K562 (cell line): ENCODE measurements at regions not wholly inside any gene's neighbourhood (a gene's known extent, or its start where the extent isn't known, plus 50 kb on each side); places are given as distances from the start of the nearest gene placed in this dataset.

Source experiments
- ATAC-seq: fragments of 200-7000 bp; cut with Tn5 transposase; 3 replicates; pipeline ENCODE4 v1.9.1; 2020; ENCODE audit warnings: moderate library complexity
- BruUV-seq: library from RNA; stranded (reverse); fragments of 400-500 nt; replicated peaks from 2 replicates; lab custom pipeline; 2021; lab: Mats Ljungman, UMichigan
- CTCF ChIA-PET: fragments of 300-600 bp; formaldehyde crosslinking; extraction: SDS; loops from one replicate; lab custom pipeline; 2021; ENCODE audit warnings: low intra/inter-chr PET ratio; lab: Yijun Ruan, JAX
- POLR2A ChIA-PET: fragments of 300-600, 350-650 bp; sonication (Branson Sonifier 250); formaldehyde crosslinking; extraction: SDS; loops from one replicate; lab custom pipeline; 2021; ENCODE audit warnings: antibody characterized with exemption, inconsistent platforms; lab: Yijun Ruan, JAX
- DNase-seq, 4 experiments: peaks; one replicate each; pipeline versions ENCODE4 v3.0.0 to v3.0.0-alpha.2; 2011 to 2018; ENCODE audit warnings: low spot score in 3 of 4, mixed read lengths in 3 of 4; ENCODE audit errors: extremely low read depth in 1 of 4
- FAIRE-seq: peaks from 2 replicates; lab custom pipeline; 2011; peaks lifted over from hg19 to GRCh38; lab: Jason Lieb, UNC
- H2AFZ ChIP-seq: 2 replicates; pipeline ENCODE4 v1.6.0; 2011; ENCODE audit warnings: low read depth, low read length, control low read depth, inconsistent platforms
- H3K27ac ChIP-seq: fragments of 200-600 bp; 3 replicates; pipeline ENCODE4 v1.8.0; 2011; ENCODE audit warnings: low read depth, mild to moderate bottlenecking, control low read depth, inconsistent platforms, low read length, moderate library complexity, mixed read lengths; ENCODE audit errors: extremely low read depth
- H3K27me3 ChIP-seq, 2 experiments: fragments of 300-600 bp in 1 of 2; 2 replicates in 1 of 2; 3 replicates in 1 of 2; pipeline versions ENCODE4 v1.6.0 to v1.8.0; 2011; ENCODE audit warnings: inconsistent platforms in 2 of 2, low read length in 2 of 2, mild to moderate bottlenecking in 1 of 2, mixed read lengths in 1 of 2, moderate library complexity in 1 of 2; ENCODE audit not compliant: control insufficient read depth in 2 of 2, insufficient read depth in 2 of 2
- H3K36me3 ChIP-seq: fragments of 300-600 bp; 3 replicates; pipeline ENCODE4 v1.8.0; 2011; ENCODE audit warnings: mild to moderate bottlenecking, low read length, inconsistent platforms; ENCODE audit not compliant: control insufficient read depth, insufficient read depth
- H3K4me1 ChIP-seq, 2 experiments: fragments of 200-600 bp in 1 of 2; replicated peaks in 1 of 2; 2 replicates in 1 of 2; 3 replicates in 1 of 2; pipeline versions ENCODE4 v1.5.1 to v1.8.0; 2011; ENCODE audit warnings: inconsistent platforms in 2 of 2, low read length in 2 of 2, mild to moderate bottlenecking in 1 of 2, mixed read lengths in 1 of 2, moderate library complexity in 1 of 2; ENCODE audit not compliant: control insufficient read depth in 2 of 2, insufficient read depth in 2 of 2
- H3K4me2 ChIP-seq: 2 replicates; pipeline ENCODE4 v1.6.1; 2011; ENCODE audit warnings: low read length, control low read depth, inconsistent platforms, mixed read lengths; ENCODE audit not compliant: insufficient read depth
- H3K4me3 ChIP-seq: fragments of 200-600 bp; sonication (generic), shearing (Covaris generic); 2 replicates; pipeline ENCODE4 v1.5.1; 2016; ENCODE audit warnings: control low read depth, inconsistent platforms
- H3K79me2 ChIP-seq: fragments of 200-600 bp; 3 replicates; pipeline ENCODE4 v1.8.0; 2011; ENCODE audit warnings: low read length, inconsistent platforms; ENCODE audit not compliant: control insufficient read depth, insufficient read depth
- H3K9ac ChIP-seq, 2 experiments: 2 replicates each; pipeline versions ENCODE4 v1.6.0 to v1.6.1; 2011; ENCODE audit warnings: low read depth in 2 of 2, low read length in 2 of 2, control low read depth in 1 of 2, inconsistent platforms in 1 of 2, mild to moderate bottlenecking in 1 of 2, mixed read lengths in 1 of 2; ENCODE audit not compliant: insufficient read depth in 1 of 2
- H3K9me1 ChIP-seq: one replicate; pipeline ENCODE4 v1.6.0; 2011; ENCODE audit warnings: inconsistent platforms, mild to moderate bottlenecking, low read length, moderate library complexity; ENCODE audit not compliant: control insufficient read depth, insufficient read depth
- H3K9me3 ChIP-seq: replicated peaks from 2 replicates; pipeline ENCODE4 v1.5.1; 2011; ENCODE audit warnings: low read depth, low read length, inconsistent platforms; ENCODE audit not compliant: control insufficient read depth, insufficient read depth
- H4K20me1 ChIP-seq: replicated peaks from 2 replicates; pipeline ENCODE4 v1.6.1; 2011; ENCODE audit warnings: low read length, inconsistent platforms, mixed read lengths; ENCODE audit not compliant: control insufficient read depth, insufficient read depth
- ADNP ChIP-seq: fragments of 200-800 bp; sonication (Bioruptor generic); IDR thresholded peaks from 2 replicates; pipeline ENCODE4 v1.6.1; 2016; ENCODE audit warnings: missing genetic modification characterization, missing compliant biosample characterization
- GATA2 ChIP-seq: sonication (generic); formaldehyde crosslinking; IDR thresholded peaks from 2 replicates; pipeline ENCODE4 v1.4.0; 2020; ENCODE audit warnings: mild to moderate bottlenecking, missing genetic modification reagents
- HEY1 ChIP-seq: fragments of 250-450 bp; sonication (Bioruptor Pico); IDR thresholded peaks from 2 replicates; pipeline ENCODE4 v1.5.0; 2020; ENCODE audit warnings: mild to moderate bottlenecking, moderate library complexity, borderline replicate concordance
- JUNB ChIP-seq: fragments of 450-650 bp; formaldehyde crosslinking; conservative IDR thresholded peaks from 2 replicates; pipeline ENCODE4 v1.4.0; 2020; ENCODE audit warnings: mild to moderate bottlenecking
- MYNN ChIP-seq, 2 experiments: sonication (generic); formaldehyde crosslinking in 1 of 2; IDR thresholded peaks; 2 replicates each; pipeline versions ENCODE4 v1.5.0 to v1.6.1; 2016 to 2020; ENCODE audit warnings: antibody characterized with exemption in 1 of 2, missing genetic modification reagents in 1 of 2
- NFRKB ChIP-seq: fragments of 450-650 bp; IDR thresholded peaks from 2 replicates; pipeline ENCODE4 v1.6.1; 2016; ENCODE audit warnings: low read depth
- PHB2 ChIP-seq: fragments of 450-650 bp; IDR thresholded peaks from 2 replicates; pipeline ENCODE4 v1.6.1; 2017; ENCODE audit warnings: low read depth
- PURB ChIP-seq: sonication (generic); formaldehyde crosslinking; IDR thresholded peaks from 2 replicates; pipeline ENCODE4 v1.9.0; 2021; ENCODE audit warnings: low read depth, mild to moderate bottlenecking, missing genetic modification reagents
- TRIM24 ChIP-seq, 2 experiments: fragments of 450-650 bp; IDR thresholded peaks; 2 replicates each; pipeline ENCODE4 v1.6.1; 2016
- XRCC3 ChIP-seq: fragments of 450-650 bp; IDR thresholded peaks from 2 replicates; pipeline ENCODE4 v1.6.1; 2017; ENCODE audit warnings: mild to moderate bottlenecking, moderate library complexity
- ZC3H4 ChIP-seq: sonication (generic); formaldehyde crosslinking; IDR thresholded peaks from 2 replicates; pipeline ENCODE4 v1.9.0; 2021; ENCODE audit warnings: missing genetic modification reagents, borderline replicate concordance
- ZFPM2 ChIP-seq: fragments of 250-450 bp; sonication (Bioruptor Pico); IDR thresholded peaks from 2 replicates; pipeline ENCODE4 v1.5.1; 2022; ENCODE audit warnings: mild to moderate bottlenecking
- ZNF253 ChIP-seq: fragments of 250-450 bp; sonication (Bioruptor Pico); conservative IDR thresholded peaks from 2 replicates; pipeline ENCODE4 v1.6.1; 2021; ENCODE audit warnings: mild to moderate bottlenecking
- ZNF311 ChIP-seq: fragments of 250-450 bp; sonication (Bioruptor Pico); IDR thresholded peaks from 2 replicates; pipeline ENCODE4 v1.4.0; 2020; ENCODE audit warnings: mild to moderate bottlenecking, moderate library complexity
- ZNF584 ChIP-seq: fragments of 200-800 bp; sonication (Bioruptor generic); IDR thresholded peaks from 2 replicates; pipeline ENCODE4 v1.6.1; 2016; ENCODE audit warnings: low read depth, mild to moderate bottlenecking, missing genetic modification characterization, missing compliant biosample characterization
- ZNF766 ChIP-seq: fragments of 200-800 bp; sonication (Bioruptor generic); conservative IDR thresholded peaks from 2 replicates; pipeline ENCODE4 v1.6.1; 2016; ENCODE audit warnings: missing genetic modification characterization, missing compliant biosample characterization
- WGBS: fragments of 100-300 bp; shearing (Covaris generic); methylation state at CpG from one replicate; pipeline ENCODE4 v1.1.6; 2016; ENCODE audit warnings: low coverage, mixed read lengths; ENCODE audit not compliant: insufficient coverage; ENCODE audit errors: missing lambda C conversion rate; 5-methylcytosine and 5-hydroxymethylcytosine counted together
- in situ Hi-C: fragments of 300-500 bp; cut with MboI; formaldehyde crosslinking; loops from 4 replicates; pipeline ENCODE4 v1.15.0; 2018; ENCODE audit warnings: inconsistent platforms, mixed read lengths
- intact Hi-C: fragments of 100-400 bp; cut with micrococcal nuclease; formaldehyde crosslinking; loops from 2 replicates; pipeline ENCODE4 v1.14.2; 2022
- TF ChIP-seq, protein P1 (sequence below): sonication (generic); formaldehyde crosslinking; IDR thresholded peaks from 2 replicates; pipeline ENCODE4 v1.8.0; 2022; ENCODE audit warnings: missing genetic modification reagents, mild to moderate bottlenecking, borderline replicate concordance
- TF ChIP-seq, protein P2 (sequence below), 3 experiments: fragments of 200-800 bp in 1 of 3; fragments of 250-450 bp in 1 of 3; fragments of 450-650 bp in 1 of 3; sonication (Bioruptor Pico) in 1 of 3; sonication (Bioruptor generic) in 1 of 3; formaldehyde crosslinking in 1 of 3; IDR thresholded peaks; 2 replicates each; pipeline versions ENCODE4 v1.6.1 to v1.8.0; 2016 to 2022; ENCODE audit warnings: mild to moderate bottlenecking in 2 of 3, missing genetic modification characterization in 2 of 3, missing compliant biosample characterization in 1 of 3, moderate library complexity in 1 of 3
- TF ChIP-seq, protein P3 (sequence below): fragments of 250-450 bp; sonication (Bioruptor Pico); IDR thresholded peaks from 2 replicates; pipeline ENCODE4 v1.8.0; 2022; ENCODE audit warnings: moderate library complexity, mild to moderate bottlenecking, inconsistent platforms

DNA sequence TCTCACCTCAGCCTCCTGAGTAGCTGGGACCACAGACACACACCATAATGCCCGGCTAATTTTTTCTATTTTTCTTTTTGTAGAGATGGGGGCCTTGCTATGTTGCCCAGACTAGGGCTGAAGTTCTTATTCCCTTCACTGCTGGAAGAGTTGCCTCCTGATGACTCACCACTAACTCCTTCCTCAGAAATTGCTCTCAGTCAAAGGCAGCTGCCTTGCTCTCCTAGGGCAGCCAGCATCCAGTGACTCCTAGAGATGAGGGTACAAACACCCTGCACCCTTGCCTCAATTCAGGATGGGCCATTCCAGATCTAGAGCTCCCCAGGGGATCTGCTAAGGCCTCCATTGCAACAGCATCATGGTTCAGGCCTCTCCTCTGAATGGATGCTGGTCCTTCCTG is 54.0 kb upstream of the RASSF8 start:
- Histone ChIP-seq H3K4me1 (no peaks in the 10 kb centered on the region), H3K27me3 (no peaks in the 10 kb centered on the region), H3K79me2 (no peaks in the 10 kb centered on the region), H4K20me1 (no peaks in the 10 kb centered on the region), H3K4me2 (no peak overlapping the region), H3K36me3 (no peaks in the 10 kb centered on the region), H3K4me3 (no peak overlapping the region), H3K27ac (no peak overlapping the region), H3K9me3 (no peaks in the 10 kb centered on the region), H3K9ac (no peak overlapping the region), H2AFZ (no peak overlapping the region), H3K9me1 (no peaks in the 10 kb centered on the region)
- POLR2A ChIA-PET: interaction anchor here (0.7 kb wide), 1 partner anchor 513 kb away, joined by 3 read pairs; no protein-coding TSS in a partner anchor
- ATAC-seq (no peak), DNase-seq (no peak), FAIRE-seq (no peak)
- no TSS peak for BruUV-seq
- CTCF ChIA-PET: no interaction called here
- intact Hi-C loops (no loop called here), in situ Hi-C loops (no loop called here)
- no peak for TF ChIP-seq JUNB (CRISPR knock-in tag)
- no peak for TF ChIP-seq ZNF311 (CRISPR knock-in tag)
- no peak for TF ChIP-seq HEY1 (CRISPR knock-in tag)
- TF ChIP-seq GATA2: no peak
- TF ChIP-seq ZNF766 (CRISPR knock-in tag): no peak
- no peak for TF ChIP-seq TRIM24 (IDR thresholded peaks at IDR 0.05)
- TF ChIP-seq ZNF584 (CRISPR knock-in tag): no peak
- TF ChIP-seq, protein P1, sequence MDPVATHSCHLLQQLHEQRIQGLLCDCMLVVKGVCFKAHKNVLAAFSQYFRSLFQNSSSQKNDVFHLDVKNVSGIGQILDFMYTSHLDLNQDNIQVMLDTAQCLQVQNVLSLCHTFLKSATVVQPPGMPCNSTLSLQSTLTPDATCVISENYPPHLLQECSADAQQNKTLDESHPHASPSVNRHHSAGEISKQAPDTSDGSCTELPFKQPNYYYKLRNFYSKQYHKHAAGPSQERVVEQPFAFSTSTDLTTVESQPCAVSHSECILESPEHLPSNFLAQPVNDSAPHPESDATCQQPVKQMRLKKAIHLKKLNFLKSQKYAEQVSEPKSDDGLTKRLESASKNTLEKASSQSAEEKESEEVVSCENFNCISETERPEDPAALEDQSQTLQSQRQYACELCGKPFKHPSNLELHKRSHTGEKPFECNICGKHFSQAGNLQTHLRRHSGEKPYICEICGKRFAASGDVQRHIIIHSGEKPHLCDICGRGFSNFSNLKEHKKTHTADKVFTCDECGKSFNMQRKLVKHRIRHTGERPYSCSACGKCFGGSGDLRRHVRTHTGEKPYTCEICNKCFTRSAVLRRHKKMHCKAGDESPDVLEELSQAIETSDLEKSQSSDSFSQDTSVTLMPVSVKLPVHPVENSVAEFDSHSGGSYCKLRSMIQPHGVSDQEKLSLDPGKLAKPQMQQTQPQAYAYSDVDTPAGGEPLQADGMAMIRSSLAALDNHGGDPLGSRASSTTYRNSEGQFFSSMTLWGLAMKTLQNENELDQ (CRISPR knock-in tag): no peak
- TF ChIP-seq, protein P2, sequence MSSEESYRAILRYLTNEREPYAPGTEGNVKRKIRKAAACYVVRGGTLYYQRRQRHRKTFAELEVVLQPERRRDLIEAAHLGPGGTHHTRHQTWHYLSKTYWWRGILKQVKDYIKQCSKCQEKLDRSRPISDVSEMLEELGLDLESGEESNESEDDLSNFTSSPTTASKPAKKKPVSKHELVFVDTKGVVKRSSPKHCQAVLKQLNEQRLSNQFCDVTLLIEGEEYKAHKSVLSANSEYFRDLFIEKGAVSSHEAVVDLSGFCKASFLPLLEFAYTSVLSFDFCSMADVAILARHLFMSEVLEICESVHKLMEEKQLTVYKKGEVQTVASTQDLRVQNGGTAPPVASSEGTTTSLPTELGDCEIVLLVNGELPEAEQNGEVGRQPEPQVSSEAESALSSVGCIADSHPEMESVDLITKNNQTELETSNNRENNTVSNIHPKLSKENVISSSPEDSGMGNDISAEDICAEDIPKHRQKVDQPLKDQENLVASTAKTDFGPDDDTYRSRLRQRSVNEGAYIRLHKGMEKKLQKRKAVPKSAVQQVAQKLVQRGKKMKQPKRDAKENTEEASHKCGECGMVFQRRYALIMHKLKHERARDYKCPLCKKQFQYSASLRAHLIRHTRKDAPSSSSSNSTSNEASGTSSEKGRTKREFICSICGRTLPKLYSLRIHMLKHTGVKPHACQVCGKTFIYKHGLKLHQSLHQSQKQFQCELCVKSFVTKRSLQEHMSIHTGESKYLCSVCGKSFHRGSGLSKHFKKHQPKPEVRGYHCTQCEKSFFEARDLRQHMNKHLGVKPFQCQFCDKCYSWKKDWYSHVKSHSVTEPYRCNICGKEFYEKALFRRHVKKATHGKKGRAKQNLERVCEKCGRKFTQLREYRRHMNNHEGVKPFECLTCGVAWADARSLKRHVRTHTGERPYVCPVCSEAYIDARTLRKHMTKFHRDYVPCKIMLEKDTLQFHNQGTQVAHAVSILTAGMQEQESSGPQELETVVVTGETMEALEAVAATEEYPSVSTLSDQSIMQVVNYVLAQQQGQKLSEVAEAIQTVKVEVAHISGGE (CRISPR knock-in tag; IDR thresholded peaks at IDR 0.05): no peak
- TF ChIP-seq XRCC3: no peak
- TF ChIP-seq, protein P3, sequence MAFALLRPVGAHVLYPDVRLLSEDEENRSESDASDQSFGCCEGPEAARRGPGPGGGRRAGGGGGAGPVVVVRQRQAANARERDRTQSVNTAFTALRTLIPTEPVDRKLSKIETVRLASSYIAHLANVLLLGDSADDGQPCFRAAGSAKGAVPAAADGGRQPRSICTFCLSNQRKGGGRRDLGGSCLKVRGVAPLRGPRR: no peak
- TF ChIP-seq ZNF253 (CRISPR knock-in tag): no peak
- no peak for TF ChIP-seq ADNP (tag)
- no peak for TF ChIP-seq ZFPM2 (CRISPR knock-in tag)
- TF ChIP-seq MYNN (IDR thresholded peaks at IDR 0.05): no peak
- TF ChIP-seq MYNN (CRISPR knock-in tag; IDR thresholded peaks at IDR 0.05): no peak
- TF ChIP-seq NFRKB: no peak
- TF ChIP-seq PHB2: no peak
- no peak for TF ChIP-seq PURB (CRISPR knock-in tag)
- no peak for TF ChIP-seq ZC3H4
- 0% methylated on average over 1 of the region's 1 CpG for WGBS
